IPS DF 6.9 (cell line): ENCODE measurements at regions not wholly inside any gene's neighbourhood (a gene's known extent, or its start where the extent isn't known, plus 50 kb on each side); places are given as distances from the start of the nearest gene placed in this dataset.

Experiments
- DNase-seq: peaks from one replicate; pipeline ENCODE4 v3.0.0-alpha.2; 2013; ENCODE audit warnings: low read depth, low spot score
- H3K27ac ChIP-seq: one replicate; pipeline ENCODE4 v1.5.1; 2013; ENCODE audit warnings: low read length, control low read depth
- H3K27me3 ChIP-seq: 2 replicates; pipeline ENCODE4 v1.6.1; 2013; ENCODE audit warnings: mild to moderate bottlenecking, low read length; ENCODE audit not compliant: control insufficient read depth, insufficient read depth
- H3K36me3 ChIP-seq: 2 replicates; pipeline ENCODE4 v1.6.1; 2013; ENCODE audit warnings: low read length; ENCODE audit not compliant: control insufficient read depth, insufficient read depth
- H3K4me1 ChIP-seq: 2 replicates; pipeline ENCODE4 v1.6.1; 2013; ENCODE audit warnings: low read length; ENCODE audit not compliant: control insufficient read depth, insufficient read depth
- H3K4me3 ChIP-seq: 2 replicates; pipeline ENCODE4 v1.5.1; 2013; ENCODE audit warnings: mild to moderate bottlenecking, low read length
- H3K9me3 ChIP-seq: 2 replicates; pipeline ENCODE4 v1.6.1; 2013; ENCODE audit warnings: low read length, inconsistent platforms; ENCODE audit not compliant: control insufficient read depth, insufficient read depth
- WGBS: extraction: QIAGEN DNeasy Blood & Tissue Kit; methylation state at CpG from one replicate; pipeline ENCODE4 v1.1.7; 2013; ENCODE audit warnings: mixed read lengths, missing lambda C conversion rate; ENCODE audit not compliant: insufficient read length, insufficient coverage; 5-methylcytosine and 5-hydroxymethylcytosine counted together

DNA sequence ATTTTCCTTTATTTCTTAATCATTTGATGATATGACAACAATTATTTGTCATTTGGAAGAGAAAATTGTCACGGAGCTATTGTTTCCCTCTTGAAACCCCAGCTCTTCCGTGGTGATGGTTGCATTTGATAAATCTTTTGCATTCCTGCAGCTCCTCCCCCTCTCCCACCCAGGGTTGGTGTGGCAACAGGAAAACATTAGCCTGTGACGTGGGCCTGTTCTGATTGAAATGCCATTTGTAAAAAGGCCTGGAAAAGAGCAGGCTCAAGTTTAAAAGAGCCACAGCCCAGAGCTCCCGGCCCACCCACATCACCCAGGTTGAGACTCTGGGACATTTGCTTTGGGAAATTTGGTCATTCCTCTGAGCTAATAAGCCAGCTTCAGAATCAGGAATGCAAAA, 282.5 kb downstream of the RPLP1 start:
- H3K4me3 ChIP-seq: no peak overlapping the region
- H3K27me3 ChIP-seq: no peaks in the 10 kb centered on the region
- DNase-seq: no peak
- H3K4me1 ChIP-seq: no peaks in the 10 kb centered on the region
- H3K9me3 ChIP-seq: no peaks in the 10 kb centered on the region
- H3K36me3 ChIP-seq: no peaks in the 10 kb centered on the region
- no peak overlapping the region for H3K27ac ChIP-seq
- WGBS: no CpG with 5 or more reads among the region's 4 CpGs

DNA sequence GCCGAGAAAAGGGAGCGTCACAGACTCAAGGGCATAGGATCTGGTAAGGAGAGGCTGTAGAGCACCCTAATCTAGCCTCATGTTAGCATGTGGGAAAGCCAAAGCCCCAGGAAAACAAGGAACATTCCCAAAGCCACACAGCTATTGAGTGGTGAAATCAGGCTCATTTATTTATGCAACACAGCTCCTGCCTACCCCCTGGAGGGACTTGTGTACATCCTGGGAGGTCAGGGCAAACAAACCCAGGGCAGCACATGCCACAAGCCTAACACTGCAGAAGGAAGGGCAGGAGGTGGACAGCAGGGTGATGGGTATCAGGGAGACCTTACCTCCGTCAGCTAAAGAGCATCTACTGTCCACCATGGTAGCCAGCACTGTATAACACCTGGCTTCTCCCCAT, 283.5 kb downstream of the RPLP1 start:
- Histone ChIP-seq H3K4me1 (no peaks in the 10 kb centered on the region), H3K36me3 (no peaks in the 10 kb centered on the region), H3K4me3 (no peak overlapping the region), H3K27me3 (no peaks in the 10 kb centered on the region), H3K27ac (no peak overlapping the region), H3K9me3 (no peaks in the 10 kb centered on the region)
- no peak for DNase-seq
- WGBS: no CpG with 5 or more reads among the region's 3 CpGs

DNA sequence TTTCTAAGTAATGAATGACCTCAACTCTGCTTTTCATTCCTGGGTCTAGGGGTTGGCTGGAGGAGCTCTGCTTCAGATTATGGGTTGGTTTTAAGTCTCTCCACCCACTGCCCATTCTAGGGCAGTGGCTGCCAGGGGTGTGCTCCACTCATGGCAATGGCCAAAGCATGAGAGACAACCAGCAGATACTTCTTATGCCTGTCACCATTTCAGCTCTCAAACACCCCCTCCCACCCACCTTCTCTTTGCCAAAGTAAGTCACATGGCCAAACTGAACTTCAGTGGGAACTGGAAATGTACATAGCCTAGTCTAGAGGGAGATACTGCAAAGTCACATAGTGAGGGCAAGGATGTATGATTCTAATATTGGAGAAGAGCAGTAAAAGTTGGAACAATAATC, 285.3 kb downstream of the RPLP1 start:
- Histone ChIP-seq H3K9me3 (no peaks in the 10 kb centered on the region), H3K4me3 (no peak overlapping the region), H3K27me3 (no peaks in the 10 kb centered on the region), H3K4me1 (no peaks in the 10 kb centered on the region), H3K36me3 (no peaks in the 10 kb centered on the region; the same call in 1 of the 2 replicates), H3K27ac (no peak overlapping the region)
- no peak for DNase-seq

DNA sequence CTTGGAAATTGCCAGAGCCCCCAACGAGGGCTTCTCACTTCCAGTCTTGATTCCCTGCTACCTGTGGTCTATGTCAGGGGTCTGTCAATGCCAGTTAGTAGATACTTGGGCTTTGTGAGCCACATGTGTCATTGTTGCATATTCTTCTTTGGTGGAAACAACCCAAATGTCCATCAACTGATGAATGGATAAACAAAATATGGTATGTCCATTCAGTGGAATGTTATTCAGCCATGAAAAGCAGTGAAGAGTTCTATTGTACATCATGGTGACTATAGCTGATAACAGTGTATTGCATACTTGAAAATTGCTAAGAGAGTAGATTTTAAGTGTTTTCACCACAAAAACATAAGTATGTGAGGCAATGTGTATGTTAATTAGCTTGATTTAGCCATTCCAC, 288.1 kb downstream of the RPLP1 start:
- WGBS: no CpG with 5 or more reads among the region's 1 CpG
- no peaks in the 10 kb centered on the region for H3K9me3 ChIP-seq
- no peaks in the 10 kb centered on the region for H3K4me1 ChIP-seq
- no peaks in the 10 kb centered on the region for H3K27me3 ChIP-seq
- no peak overlapping the region for H3K27ac ChIP-seq
- no peaks in the 10 kb centered on the region; the same call in 1 of the 2 replicates for H3K36me3 ChIP-seq
- no peak overlapping the region for H3K4me3 ChIP-seq
- no peak for DNase-seq

DNA sequence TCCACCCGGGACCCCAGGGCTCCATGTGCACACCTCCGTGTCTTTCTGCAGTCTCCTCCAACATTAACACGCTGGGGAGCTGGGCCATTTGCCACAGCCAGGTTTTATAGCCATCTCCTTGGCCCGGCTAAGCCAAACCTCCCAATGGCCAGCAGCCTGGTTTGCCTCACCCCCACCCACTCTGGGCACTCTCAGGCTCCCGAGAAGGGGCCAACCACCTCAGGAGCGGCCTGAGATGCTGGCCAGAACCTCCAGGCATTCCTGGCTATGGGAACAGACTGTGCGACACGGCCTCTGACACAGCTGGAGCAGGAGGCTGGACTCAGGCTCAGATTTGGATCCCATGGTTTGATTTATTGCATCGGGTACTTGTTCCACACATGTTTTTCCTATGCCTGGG, 289.7 kb downstream of the RPLP1 start:
- Histone ChIP-seq H3K27me3 (no peaks in the 10 kb centered on the region), H3K9me3 (no peaks in the 10 kb centered on the region), H3K36me3 (no peaks in the 10 kb centered on the region; the same call in 1 of the 2 replicates), H3K4me3 (no peak overlapping the region), H3K27ac (no peak overlapping the region), H3K4me1 (no peaks in the 10 kb centered on the region)
- no CpG with 5 or more reads among the region's 9 CpGs for WGBS
- no peak for DNase-seq

DNA sequence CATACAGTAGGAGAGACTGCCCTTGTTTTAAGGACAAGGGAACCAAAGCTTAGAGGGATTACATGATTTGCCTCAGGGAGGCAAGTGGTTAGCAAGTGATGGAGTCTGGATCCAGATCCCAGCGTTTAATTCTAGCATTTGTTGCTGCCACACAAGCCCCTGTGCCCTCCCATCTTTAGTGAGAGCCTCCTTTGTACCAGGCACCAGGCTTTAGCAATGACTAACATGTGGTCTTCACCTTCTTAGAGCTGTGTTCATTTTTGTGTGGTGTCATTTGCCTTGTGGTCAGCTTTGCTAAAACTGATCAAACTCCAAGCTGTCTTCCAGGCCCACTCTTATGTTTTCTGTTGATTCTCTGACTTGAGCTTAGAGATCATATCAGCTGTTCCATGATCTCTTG, 290.5 kb downstream of the RPLP1 start:
- H3K36me3 ChIP-seq: no peaks in the 10 kb centered on the region; the same call in 1 of the 2 replicates
- H3K27me3 ChIP-seq: no peaks in the 10 kb centered on the region
- no peaks in the 10 kb centered on the region for H3K9me3 ChIP-seq
- no peak for DNase-seq
- no peak overlapping the region for H3K27ac ChIP-seq
- WGBS: no CpG with 5 or more reads among the region's 1 CpG
- H3K4me1 ChIP-seq: no peaks in the 10 kb centered on the region
- H3K4me3 ChIP-seq: no peak overlapping the region

DNA sequence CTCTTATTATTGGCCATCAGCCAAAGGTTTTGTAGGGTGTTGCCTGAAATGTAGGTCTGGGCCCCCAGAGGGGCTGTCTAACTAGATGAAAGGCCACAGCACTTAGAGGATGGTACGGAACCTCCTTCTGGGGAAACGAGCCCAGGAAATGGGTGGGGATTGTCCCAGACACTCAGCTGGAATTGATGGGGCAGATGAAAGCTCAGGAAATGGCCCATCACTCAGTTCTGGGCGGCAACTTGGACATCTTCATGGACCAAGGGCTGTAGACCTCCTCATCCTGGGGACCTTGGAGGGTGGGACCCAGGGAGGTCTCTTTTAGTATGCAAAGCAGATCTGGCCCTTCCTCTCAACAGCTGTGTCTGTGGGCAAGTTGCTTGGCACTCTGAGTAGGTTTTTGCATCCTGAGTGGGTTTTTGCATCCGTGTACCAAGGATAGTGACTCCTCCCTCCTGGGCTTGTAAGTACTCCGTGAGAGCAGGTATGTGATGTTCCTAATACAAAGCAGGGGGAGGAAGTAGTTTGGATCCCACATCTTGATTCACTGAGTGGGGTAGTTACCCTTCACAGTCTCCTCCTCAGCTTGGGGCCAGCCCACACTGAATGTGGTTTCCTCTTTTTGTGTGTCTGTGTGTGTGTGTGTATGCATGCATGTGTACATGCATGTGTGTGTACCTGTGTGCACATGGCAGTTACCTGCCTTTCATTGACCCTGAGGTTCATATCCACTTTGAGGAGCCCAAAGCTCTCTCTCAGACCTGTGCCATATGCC, 292.0 kb downstream of the RPLP1 start:
- no peaks in the 10 kb centered on the region for H3K27me3 ChIP-seq
- H3K27ac ChIP-seq: no peak overlapping the region
- no peaks in the 10 kb centered on the region for H3K4me1 ChIP-seq
- H3K4me3 ChIP-seq: no peak overlapping the region
- no peaks in the 10 kb centered on the region; the same call in 1 of the 2 replicates for H3K36me3 ChIP-seq
- H3K9me3 ChIP-seq: no peaks in the 10 kb centered on the region
- no peak for DNase-seq
- no CpG with 5 or more reads among the region's 5 CpGs for WGBS

DNA sequence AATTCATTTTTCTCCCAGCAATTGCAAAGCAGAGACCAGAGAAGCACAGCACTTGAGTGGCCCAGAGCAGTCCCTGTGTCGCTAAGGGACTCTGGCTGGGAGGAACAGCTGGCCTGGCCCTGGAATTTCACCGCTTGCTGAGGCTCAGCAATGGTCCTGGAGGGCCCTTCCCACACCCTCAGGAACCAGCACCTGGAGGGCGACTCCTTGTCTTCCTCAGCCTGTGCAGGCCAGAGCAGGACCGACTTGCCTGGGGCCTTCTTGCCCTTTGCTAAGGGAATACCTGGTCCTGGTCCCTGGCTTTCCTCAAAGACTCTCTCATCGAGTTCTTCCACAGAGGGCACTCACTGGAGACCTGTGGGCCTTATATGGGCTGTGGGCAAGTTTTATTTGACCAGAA, 294.6 kb downstream of the RPLP1 start:
- no peaks in the 10 kb centered on the region; the same call in 1 of the 2 replicates for H3K36me3 ChIP-seq
- DNase-seq: no peak
- WGBS: no CpG with 5 or more reads among the region's 5 CpGs
- H3K27ac ChIP-seq: no peak overlapping the region
- no peaks in the 10 kb centered on the region for H3K27me3 ChIP-seq
- H3K9me3 ChIP-seq: no peaks in the 10 kb centered on the region
- H3K4me3 ChIP-seq: no peak overlapping the region
- no peaks in the 10 kb centered on the region for H3K4me1 ChIP-seq

DNA sequence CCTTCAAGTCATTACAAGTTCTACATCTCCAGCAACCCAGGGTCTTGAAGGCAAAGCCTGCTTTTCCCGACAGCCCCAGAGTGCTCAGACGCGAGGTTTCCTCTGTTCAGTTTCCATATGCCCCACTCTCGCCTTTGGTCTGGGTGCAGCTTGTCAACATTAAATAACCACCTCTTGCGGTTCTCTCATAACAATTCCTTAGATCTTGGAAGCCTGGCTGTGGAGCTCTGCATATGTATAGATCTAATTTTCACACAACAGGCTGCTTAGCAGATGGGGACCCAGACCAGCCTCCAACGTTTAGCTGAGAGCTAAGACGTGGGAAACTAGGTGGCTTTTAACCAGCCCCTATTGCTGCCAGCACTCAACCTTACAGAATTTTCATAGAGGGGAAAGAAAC, 295.5 kb downstream of the RPLP1 start:
- Histone ChIP-seq H3K9me3 (no peaks in the 10 kb centered on the region), H3K4me1 (no peaks in the 10 kb centered on the region), H3K27ac (no peak overlapping the region), H3K4me3 (no peak overlapping the region), H3K36me3 (no peaks in the 10 kb centered on the region), H3K27me3 (no peaks in the 10 kb centered on the region)
- no CpG with 5 or more reads among the region's 7 CpGs for WGBS
- no peak for DNase-seq

DNA sequence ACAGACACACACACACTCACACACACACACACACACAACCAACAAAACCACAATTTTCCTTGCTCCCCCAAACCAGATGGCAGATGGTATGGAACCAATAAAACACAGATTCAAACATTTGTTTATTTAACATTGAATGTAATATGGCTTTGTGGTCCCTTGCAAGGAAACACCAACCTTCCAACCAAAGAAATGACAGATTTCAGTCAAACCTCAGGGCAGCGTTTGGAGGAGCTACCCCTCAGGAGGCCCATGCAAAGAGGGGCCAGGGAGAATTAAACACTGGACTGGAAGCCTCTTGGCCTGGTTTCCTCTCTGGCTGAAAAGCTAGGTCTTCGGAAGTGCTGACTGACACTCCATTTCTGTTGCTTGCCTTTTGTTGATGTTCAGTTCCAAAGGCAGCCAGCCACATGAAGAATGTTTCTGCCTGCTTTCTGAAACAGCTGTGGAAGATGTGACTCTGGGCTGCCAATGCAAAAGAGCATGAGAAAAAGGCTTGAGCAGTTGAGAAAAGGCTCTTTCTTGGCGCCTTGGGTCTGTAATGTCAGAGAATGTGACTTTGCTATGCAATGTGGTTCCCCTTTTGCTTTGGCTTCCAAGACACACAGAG, 296.1 kb downstream of the RPLP1 start:
- Histone ChIP-seq H3K4me1 (no peaks in the 10 kb centered on the region), H3K9me3 (no peaks in the 10 kb centered on the region), H3K27ac (no peak overlapping the region), H3K36me3 (no peaks in the 10 kb centered on the region), H3K27me3 (no peaks in the 10 kb centered on the region), H3K4me3 (no peak overlapping the region)
- WGBS: no CpG with 5 or more reads among the region's 3 CpGs
- no peak for DNase-seq

DNA sequence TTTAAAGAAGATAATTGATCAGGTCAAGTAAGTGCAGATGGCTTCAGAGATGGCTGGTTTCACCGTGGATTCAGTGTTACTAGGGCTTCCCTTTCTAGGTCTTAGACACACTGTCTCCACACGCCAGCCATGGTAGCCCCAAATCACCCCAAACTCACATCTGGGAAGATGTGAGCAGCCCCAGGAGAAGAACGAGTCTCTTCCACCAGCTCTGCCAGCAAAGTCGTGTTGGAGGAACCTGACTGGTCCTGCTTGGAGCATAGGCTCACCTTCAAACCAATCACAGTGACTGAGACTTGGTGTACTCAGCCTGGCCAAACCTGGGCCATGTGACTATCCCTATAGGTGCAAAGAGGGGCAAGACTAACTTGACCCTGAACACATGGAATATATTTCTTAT, 296.7 kb downstream of the RPLP1 start:
- WGBS: no CpG with 5 or more reads among the region's 4 CpGs
- no peak overlapping the region for H3K27ac ChIP-seq
- H3K36me3 ChIP-seq: no peaks in the 10 kb centered on the region
- no peaks in the 10 kb centered on the region for H3K27me3 ChIP-seq
- no peak for DNase-seq
- no peaks in the 10 kb centered on the region for H3K9me3 ChIP-seq
- no peak overlapping the region for H3K4me3 ChIP-seq
- H3K4me1 ChIP-seq: no peaks in the 10 kb centered on the region
